DMS53 treated with DMSO at 0.1 percent for 48 hours (cell line): ENCODE measurements at regions not wholly inside any gene's neighbourhood (a gene's known extent, or its start where the extent isn't known, plus 50 kb on each side); places are given as distances from the start of the nearest gene placed in this dataset.

Experiments
- DNase-seq: peaks from one replicate; lab custom pipeline; 2025; ENCODE audit not compliant: unreplicated experiment; lab: John Stamatoyannopoulos, UW

- no peak for DNase-seq
Measured at GRCh38 chr1:87508247-87508787, 179.6 kb downstream of the LMO4 start.

GRCh38 chr1:87510540-87510939 lies 181.9 kb downstream of the LMO4 start:
- no peak for DNase-seq

DNA sequence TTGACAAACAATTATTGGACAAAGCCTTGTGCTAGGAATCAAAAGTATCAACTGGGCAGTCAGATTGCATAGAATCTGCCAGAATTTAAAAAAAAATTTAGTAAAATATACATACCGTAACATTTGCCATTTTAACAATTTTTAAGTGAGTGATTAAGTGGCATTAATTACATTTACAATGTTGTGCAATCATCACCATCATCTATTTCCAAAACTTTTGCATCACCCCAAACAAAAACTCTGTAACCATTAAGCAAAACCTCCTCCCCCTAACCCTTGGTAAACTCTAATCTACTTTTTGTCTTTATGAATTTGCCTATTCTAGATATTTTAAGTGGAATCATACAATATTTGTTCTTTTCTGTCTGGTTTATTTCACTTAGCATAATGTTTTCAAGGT lies 182.8 kb downstream of the LMO4 start:
- no peak for DNase-seq

- no peak for DNase-seq
Measured at GRCh38 chr1:87512431-87512830, 183.8 kb downstream of the LMO4 start.

DNA sequence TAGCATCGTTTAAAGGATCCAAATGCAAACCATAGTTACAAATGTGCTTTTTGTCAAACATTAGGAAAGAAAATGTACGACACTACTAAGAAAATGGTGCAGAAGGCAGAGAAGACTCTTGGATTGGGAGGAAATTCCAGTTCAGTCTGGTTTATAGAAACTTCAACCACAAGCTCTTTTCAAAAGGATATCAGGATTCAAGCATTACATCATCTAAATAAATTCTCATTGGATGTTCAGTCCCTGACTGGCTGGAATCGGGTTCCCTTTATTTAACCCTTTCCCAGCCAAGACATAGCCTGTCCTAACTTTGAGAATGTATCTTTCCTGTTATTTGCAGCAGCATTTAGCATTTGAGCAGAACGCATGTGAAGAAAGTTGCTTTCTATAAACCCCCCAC lies 184.6 kb downstream of the LMO4 start:
- no peak for DNase-seq

DNA sequence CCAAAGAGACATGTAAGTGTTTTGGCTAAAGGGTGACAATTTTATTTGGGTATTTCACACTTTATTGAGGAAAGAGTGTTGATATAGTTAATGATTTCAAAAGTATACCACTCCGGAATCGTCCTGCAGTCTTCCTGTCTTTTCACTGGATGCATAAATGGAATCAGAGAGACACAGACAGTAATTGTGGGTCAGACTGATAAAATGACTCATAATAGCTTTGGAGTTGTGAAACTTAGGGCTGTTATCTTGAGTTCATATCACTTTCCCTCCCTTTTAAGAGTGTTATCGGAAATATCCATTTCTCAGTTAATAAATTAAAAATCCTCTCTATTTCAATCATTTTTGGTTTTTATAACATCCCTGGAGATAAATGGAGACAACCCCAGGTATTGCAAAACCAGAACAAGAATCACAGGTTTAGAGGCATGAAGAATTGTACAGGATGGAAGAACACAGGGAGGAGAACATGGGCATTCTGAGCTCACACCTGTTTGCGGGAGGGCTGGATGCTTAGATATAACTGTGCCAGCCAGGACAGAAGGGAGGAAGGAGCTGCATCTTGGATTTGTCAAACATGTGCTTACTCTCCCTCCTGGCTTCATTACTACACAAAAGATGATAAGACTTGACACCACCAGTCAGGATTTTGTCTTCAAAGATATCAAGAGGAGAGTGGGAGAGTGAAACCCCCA lies 185.4 kb downstream of the LMO4 start:
- no peak for DNase-seq

GRCh38 chr1:87515781-87516180 lies 187.1 kb downstream of the LMO4 start:
- DNase-seq, result no peak

DNA sequence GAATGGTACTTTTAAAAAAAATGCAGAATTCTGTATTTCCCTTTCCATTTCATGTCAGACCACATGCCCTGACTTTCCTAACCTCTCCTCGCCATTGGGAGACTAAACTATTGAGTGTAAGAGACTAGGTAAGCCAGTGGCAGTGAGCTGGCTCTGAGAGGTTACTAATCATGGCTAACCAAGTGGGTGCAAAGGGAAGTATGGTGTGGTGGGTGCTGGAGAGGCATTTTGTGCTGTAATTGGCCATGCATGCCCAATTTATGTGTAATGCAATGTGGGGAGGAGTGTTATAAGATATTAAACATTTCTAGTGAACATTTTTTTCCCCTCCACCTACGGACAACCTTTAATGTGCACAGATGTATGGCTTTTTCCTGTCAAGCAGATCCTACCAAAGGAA lies 190.1 kb downstream of the LMO4 start:
- no peak for DNase-seq

DNA sequence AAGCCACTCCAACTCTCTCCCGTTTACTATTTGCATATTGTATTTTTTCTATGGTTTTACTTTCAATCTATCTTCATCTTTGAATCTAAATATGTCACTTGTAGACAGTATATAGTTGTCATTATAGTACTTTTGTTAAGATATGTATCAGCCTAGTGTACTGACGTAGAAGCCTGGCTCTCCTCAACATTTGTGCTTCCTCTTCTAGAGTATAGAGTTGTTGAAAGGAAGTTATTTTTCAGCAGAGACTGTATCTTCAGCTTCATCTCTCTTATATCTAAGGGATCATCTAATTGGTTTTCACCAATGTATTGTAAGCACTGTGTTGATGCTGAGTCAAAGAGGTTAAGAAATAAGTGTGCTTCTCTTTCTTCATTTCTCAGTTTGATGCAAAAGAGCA lies 192.8 kb downstream of the LMO4 start:
- no peak for DNase-seq

DNA sequence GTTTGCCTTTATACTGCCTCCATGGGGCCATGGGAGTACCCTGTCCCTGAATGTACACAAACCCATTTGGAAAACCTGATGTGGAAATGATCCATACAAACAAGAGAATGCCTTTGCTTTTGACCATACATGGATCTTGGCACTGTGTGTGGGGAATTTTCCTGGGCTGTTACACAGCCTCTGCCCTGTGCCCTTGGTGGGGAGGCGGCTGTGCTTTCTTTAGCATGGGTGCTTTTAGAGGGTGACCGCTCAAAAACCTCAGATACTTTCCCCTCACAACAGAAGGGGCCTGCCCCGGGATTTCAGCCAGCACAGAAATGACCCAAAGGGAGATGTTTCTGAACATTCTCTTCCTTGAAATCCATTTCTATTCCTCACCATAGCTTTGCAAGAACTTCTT lies 194.8 kb downstream of the LMO4 start:
- no peak for DNase-seq

DNA sequence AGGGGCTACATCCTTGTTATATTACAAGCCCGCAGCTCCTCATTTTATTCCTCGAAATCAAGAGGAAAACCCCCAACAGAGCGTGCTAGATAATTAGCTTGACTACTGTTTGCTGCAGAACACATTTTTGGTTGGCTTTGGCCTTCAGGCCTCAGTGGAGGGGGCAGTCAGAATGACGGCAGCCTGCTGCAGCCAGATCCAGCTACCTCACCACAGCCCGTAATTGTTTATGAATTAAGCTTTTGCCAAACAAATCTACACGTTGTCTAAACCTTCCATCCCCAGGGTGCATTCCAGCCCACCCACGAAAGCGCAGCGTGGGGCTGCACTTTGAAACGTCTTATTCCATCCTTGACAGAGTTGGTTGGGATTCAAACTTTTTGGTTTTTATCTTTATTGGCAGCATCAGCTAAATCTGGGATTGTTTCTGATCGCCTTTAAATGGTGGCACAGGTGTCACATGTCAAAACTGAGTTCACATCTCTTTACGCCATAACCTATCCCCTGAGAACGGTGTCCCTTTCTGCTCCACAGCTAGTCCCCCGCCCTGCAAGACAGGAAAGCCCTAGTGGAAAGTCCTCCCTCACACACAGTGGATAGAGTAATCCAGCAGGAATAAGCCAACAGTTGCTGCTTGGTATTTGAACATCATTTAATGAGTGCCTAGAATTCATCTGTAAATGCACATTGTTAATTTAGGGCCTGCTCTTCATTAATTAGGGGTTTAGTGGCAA lies 195.5 kb downstream of the LMO4 start:
- DNase-seq, result no peak

- DNase-seq, result no peak
Measured at GRCh38 chr1:87528754-87529517, 200.3 kb downstream of the LMO4 start.

- no peak for DNase-seq
Measured at GRCh38 chr1:87530042-87530807, 201.5 kb downstream of the LMO4 start.

DNA sequence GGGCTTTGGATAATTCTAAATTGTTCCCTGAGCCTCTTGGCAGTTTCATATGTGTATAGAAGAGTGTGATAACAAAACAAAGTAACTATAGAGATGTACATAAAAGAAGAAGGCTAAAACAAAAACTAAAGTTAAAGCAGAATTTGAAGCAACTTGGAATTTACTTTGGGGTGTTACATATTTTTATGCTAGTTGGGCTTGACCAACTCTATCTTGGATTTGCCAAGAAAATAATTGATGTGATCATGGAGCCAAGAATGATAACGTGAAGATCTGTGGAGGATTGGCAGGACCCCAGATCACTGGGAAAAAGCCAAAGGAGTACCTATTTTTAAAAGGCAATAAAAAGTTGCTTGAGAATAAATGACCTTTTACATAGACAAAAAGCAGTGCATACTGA lies 206.9 kb downstream of the LMO4 start:
- DNase-seq, result no peak

GRCh38 chr1:87539147-87539546 lies 210.5 kb downstream of the LMO4 start:
- no peak for DNase-seq

DNA sequence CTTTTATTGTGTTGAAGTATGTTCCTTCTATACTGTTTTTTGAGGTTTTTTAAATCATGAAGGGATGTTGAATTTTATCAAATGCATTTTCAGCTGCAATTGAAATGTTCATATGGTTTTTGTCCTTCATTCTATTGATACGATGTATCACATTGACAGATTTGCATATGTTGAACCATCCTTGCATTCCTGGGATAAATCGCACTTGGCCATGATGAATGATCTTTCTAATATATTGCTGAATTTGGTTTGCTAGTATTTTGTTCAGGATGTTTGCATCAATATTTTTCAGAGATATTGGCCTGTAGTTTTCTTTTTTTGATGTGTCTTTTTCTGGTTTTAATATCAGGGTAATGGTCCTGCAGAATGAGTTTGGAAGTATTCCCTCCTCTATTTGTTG lies 214.0 kb downstream of the LMO4 start:
- no peak for DNase-seq

DNA sequence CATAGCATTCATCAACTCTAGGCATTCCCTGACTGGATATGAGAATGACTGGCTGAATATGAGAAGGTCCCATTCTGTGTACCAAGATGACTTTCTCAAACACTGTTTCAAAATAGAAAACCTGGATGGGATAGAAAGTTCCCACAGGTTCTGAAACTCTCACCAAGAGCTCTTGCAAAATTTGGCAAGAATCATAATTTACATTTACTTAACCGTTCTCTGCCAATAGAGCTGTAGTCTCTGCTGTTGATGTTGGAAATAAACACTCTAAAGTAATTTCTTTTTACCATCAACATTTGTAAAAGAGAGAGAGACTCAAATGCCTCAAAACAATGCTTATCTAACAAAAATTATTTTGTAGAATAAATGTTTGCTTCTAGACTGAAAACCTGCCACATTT lies 221.1 kb downstream of the LMO4 start:
- DNase-seq, result no peak

DNA sequence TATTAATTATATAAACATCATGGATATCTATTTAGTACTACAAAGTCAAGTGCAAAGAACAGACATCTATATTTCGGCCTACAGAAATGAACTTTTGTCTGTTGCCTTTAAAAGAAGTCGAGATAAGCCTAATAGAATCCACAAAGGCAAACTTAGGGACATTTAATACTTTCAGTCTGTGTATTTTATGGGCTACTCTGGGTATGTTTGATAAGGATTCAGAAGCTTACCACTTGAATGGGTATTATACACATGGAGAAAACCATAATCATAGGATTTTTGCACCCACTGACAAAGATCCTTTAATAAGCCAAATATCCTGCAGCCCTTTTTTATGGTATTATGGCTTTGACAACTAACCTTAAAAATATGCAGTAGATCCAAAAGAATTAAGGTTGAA lies 224.8 kb downstream of the LMO4 start:
- DNase-seq, result no peak

GRCh38 chr1:87555366-87555765 lies 226.7 kb downstream of the LMO4 start:
- DNase-seq, result no peak

GRCh38 chr1:87556326-87556725 lies 227.6 kb downstream of the LMO4 start:
- no peak for DNase-seq

DNA sequence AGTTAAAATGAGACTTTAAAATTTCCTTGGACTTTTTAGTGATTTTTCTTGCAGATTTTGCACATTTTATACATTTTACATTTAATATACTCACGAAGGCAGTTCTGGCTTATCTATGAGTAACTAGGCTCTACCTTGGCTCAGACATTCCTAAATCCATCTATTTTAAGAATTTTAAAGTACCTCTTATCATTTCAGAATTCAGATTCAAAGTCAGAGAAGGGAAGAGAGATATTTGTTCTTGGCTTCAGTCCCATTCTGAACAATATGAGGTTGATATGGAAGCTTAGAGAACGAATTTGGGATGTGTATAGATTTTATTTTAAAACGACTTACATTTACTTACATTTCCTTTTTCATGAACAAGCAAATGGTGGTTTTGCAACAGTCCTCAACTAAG lies 230.2 kb downstream of the LMO4 start:
- no peak for DNase-seq
